GM10266 (cell line): ENCODE measurements at regions not wholly inside any gene's neighbourhood (a gene's known extent, or its start where the extent isn't known, plus 50 kb on each side); places are given as distances from the start of the nearest gene placed in this dataset.

Experiments used
- DNase-seq: peaks from one replicate; pipeline ENCODE4 v3.0.0; 2012; ENCODE audit errors: extremely low spot score
- TF ChIP-seq, protein P1 (sequence below): IDR thresholded peaks from 2 replicates; pipeline ENCODE4 v1.5.1; 2012; ENCODE audit warnings: mild to moderate bottlenecking, low read depth; ENCODE audit not compliant: control insufficient read depth, insufficient read depth; ENCODE audit errors: missing control alignments

DNA sequence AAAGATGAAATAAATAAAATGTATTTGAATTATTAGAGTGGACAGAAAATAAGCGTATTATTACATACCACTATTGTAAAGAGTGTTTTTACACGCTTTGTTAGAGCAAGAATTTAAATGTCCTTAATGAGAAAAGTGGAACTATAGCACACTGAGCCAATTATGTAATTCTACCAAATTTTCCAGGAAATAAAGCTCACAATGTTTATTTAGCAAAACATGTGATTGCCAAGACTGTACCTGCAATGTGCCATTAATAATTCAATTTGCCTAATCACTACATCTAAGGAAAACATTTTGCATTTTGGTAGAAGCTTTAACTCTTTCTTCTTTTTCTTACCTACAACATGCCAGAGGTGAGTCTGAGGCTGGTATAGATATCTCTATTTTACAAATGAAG lies 58.7 kb upstream of the PHACTR1 start:
- TF ChIP-seq, protein P1, sequence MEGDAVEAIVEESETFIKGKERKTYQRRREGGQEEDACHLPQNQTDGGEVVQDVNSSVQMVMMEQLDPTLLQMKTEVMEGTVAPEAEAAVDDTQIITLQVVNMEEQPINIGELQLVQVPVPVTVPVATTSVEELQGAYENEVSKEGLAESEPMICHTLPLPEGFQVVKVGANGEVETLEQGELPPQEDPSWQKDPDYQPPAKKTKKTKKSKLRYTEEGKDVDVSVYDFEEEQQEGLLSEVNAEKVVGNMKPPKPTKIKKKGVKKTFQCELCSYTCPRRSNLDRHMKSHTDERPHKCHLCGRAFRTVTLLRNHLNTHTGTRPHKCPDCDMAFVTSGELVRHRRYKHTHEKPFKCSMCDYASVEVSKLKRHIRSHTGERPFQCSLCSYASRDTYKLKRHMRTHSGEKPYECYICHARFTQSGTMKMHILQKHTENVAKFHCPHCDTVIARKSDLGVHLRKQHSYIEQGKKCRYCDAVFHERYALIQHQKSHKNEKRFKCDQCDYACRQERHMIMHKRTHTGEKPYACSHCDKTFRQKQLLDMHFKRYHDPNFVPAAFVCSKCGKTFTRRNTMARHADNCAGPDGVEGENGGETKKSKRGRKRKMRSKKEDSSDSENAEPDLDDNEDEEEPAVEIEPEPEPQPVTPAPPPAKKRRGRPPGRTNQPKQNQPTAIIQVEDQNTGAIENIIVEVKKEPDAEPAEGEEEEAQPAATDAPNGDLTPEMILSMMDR = no peak
- DNase-seq = no peak

DNA sequence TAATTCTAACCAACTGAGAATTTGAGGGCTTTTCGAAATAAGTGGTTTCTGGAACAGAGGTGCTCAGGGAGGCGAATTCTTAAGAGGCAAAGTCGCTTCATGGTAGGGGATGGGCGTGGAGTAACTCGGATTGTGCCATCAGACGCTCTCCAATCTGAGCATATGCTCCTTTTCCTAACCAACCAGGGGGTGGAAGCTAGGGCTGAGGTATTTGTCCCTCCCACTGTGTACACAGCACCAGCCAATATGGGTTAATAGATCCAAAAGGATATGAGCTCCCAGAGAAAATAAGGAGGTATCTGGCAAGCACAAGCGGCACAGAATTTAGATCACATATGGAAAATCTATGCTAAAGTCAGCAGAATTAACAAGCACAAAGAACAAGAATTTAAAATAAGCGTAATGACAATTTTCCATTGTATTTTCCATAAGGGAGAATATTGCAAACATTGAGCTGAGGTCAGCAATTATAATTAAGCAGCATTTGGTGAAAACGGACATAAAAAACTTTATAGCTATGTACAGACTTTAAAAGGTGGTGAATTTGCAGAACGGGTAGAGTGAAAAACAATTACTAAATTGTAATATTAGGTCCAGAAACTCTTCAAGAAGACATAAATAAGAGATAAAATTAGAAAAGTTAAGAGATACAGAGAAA lies 55.0 kb upstream of the PHACTR1 start:
- TF ChIP-seq, protein P1 = no peak
- DNase-seq = no peak
